HG03196 (cell line): ENCODE measurements at regions not wholly inside any gene's neighbourhood (a gene's known extent, or its start where the extent isn't known, plus 50 kb on each side); places are given as distances from the start of the nearest gene placed in this dataset.

ENCODE experiments used
- ATAC-seq: cut with Tn5 transposase; IDR thresholded peaks from one replicate; pipeline ENCODE4 v1.9.1; 2021; ENCODE audit not compliant: unreplicated experiment

DNA sequence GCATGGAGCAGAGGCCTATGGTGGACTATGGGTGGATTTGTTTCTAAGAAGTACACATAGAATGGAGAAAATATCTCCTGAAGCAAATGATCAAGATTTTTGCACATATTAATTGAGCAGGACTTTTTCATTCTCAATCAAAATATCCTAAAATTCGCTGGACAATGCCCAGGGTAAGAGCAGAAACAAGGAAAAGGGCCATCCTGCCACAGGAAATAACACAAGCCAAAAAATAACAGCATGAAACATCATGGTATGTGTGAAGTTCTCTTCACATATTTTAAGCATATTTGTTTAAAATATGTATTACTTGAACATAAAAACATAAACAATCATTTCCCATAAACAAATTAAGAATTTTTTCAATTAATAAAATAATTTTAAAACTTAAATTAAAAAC is 868.9 kb downstream of the EPHA7 start:
- no peak for ATAC-seq

DNA sequence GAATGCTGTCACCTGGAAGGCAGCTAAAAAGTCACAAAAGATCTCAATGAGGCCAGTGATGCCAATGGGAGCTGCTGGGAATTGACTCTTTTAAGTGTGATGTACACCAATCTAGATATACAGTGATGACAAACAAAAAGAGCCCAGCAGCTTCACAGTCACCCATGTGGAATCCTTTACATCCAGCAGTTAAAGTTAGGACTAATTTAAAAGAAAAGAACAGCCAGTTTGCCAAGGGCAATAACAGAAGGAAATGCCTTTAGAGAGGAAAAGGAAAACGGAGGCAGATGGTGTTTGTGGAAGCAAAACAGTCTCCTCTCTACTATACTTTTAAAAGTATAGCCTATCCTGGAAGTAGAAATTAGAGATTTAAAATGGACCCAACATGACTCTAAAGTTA is 873.5 kb downstream of the EPHA7 start:
- no peak for ATAC-seq

DNA sequence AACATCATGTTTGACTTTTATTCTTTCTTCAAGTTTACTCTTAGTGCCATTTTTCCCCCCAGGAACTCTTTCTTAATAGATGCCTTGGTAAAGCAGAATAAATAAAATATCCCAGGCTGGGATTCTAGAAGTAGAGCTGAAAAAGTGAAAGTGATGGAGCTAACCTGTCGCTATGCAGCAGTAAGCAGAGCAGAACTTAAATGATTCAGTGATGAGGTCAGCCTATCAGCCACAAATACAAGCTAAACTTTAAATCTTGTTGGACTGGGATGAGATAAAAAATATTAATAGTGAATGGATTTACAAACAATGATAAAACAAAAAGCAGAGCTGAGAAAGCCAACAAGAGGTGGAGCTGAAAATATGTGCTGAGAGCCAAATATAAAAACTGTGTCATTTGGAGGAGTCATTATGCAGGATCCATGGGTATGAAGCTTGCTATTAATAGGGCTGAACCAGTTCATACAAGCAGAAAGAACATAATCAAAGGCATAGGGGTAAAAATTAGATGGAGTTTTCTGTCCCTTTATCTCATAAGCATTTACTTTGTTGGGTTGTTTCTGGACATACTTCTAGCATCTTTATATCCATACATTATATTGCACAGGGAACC is 877.8 kb downstream of the EPHA7 start:
- ATAC-seq = no peak

DNA sequence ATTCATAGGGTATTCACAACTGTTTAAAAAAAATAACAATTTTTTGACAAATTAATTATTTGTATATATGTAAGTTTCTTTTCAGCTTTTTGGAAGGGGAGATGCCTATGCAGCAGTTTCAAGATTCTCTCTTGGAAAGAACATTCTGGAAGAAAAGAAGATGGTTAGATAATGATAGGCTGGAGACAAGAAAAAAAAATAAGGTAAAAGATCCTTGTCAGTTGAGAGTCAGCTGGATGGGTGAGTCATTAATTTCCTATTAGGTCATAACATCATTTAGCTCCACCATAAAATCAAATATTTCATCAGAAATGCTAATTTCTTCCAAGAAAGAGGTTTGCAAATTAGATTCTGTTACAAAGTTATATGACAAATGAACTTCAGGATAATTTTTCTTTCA is 880.4 kb downstream of the EPHA7 start:
- no peak for ATAC-seq

DNA sequence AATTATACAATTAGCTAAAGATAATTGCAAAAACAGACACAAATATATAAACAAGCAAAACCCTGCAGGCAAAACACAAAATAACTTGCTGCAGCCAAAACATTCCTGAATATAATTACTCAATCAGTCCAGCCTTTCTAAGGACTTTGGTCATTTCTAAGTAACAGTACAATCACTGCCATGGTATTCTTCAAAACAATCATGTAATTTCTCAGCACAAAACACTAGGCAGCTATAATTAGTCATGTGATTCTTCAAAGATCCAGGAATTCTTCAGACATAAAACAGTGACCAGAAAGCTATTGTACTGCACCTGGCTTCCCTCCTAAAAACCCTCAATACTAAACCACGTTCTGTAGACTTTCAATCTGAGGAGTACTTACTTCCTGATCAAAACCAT is 881.1 kb downstream of the EPHA7 start:
- no peak for ATAC-seq

DNA sequence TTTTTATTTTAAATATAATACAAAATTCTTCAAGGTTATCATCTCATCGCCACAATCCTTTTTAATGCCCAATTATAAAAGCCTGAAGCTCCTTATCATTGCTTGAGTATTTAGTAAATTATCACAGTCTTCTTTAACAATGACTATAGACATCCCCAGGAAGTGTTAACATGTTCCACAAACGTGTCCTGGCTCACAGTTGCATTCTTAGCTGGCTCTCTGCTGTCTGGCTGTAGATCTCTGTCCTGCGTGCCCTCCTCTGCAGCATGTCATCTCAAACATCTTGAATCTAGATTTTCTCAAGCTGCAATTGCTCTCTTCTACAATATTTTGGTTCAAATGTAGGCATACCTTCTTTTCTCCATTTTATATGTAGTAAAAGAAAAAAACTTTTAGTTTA is 885.2 kb downstream of the EPHA7 start:
- no peak for ATAC-seq

DNA sequence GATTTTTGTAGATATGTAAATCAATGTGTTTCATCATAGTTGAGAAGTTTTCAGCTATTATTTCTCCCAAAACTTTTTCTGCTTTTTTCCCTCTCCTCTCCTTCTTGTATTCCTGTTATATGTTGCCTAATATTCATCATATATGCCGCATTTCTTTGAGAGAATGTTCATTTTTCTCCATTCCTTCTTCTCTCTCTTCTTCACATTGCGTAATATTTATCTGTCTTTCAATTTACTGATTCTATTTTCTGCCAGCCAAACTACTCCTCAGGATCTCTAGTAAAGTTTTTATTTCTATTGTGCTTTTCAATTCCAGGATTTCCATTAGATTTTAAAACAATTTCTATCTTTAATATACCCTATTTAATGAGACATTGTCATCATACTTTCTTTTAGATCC is 896.8 kb downstream of the EPHA7 start:
- no peak for ATAC-seq

DNA sequence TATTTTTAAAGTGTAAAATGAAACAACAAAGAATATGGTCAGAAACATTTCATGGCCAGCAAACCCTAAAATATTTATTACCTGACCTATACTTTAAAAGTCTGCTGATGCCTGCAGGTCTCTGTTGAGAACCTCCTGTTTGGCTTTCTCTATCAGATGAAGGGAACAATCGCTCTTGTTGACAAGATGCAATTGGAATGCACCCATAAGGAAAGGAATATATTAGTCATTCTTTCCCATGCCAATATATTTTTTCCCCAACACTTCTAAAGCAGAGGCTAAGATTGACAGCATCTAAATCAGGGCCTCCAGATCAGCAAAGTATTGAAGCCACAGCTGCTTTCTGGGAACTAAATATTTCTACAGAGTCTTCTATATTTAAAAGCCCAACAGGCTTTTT is 897.8 kb downstream of the EPHA7 start:
- ATAC-seq = no peak

DNA sequence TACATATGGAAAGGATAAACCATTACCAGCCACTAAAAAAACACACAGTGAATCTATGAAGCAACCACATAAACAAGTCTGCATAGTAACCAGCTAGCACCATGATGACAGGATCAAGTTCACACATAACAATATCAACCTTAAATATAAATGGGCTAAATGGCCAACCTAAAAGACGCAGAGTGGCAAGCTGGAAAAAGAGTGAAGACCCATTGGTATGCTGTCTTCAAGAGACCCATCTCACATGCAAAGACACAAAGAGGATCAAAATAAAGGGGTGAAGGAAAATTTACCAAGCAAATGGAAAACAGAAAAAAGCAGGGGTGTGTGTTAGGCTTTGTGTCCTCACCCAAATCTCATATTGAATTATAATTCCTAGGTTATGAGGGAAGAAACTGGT is 909.2 kb downstream of the EPHA7 start:
- ATAC-seq = no peak

DNA sequence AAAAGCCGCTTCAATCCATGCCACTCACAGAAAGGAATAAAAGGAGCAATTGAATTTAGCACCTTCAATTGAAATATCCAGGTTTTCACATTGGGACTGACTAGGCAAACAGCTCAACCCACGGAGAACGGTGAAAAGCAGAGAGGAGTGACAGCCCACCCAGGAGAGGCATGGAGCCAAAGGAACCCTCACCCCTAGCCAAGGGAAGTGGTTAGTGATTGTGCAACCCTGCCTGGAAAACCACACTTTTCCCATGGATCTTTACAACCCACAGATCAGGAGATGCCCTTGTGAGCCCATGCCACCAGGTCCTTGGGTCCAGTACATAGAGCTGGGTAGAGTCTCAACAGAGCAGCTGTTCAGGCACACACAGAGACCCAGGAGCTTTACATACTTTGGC is 911.8 kb downstream of the EPHA7 start:
- ATAC-seq = no peak

DNA sequence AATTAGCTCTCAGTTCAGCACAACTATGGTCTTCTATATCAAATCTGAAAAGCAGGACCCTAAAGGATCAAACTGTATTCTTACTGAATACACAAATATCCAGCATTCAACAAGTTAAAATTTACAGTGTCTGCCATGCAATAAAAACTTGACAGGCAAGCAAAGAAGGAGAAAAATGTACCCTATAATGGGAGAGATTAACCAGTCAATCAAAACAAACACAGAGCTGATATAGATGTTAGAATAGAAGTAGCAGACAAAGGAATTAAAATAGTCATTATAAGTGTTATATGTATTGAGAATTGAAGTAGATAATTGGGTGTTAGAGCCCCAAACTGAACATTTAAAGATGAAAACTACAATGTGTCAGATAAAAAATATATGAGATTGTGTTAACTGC is 914.9 kb downstream of the EPHA7 start:
- no peak for ATAC-seq

DNA sequence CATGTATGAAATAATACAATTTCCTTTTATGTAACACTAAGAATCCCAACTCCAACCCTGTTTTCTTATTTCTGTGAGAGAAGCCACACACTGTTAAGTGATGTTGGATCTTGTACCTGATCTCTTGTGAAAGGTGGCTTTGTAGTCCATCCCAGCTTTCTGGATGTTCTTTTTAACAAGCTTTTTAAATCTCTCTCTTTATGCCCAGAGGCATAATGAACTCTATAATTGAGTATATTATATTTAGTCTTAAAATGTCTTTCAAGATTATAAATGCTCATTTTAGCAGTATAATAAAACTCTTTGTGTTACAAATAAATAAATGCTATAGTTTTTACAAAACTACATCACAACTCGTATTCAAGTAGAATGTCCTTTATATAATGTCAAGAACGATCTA is 922.1 kb downstream of the EPHA7 start:
- ATAC-seq = no peak

DNA sequence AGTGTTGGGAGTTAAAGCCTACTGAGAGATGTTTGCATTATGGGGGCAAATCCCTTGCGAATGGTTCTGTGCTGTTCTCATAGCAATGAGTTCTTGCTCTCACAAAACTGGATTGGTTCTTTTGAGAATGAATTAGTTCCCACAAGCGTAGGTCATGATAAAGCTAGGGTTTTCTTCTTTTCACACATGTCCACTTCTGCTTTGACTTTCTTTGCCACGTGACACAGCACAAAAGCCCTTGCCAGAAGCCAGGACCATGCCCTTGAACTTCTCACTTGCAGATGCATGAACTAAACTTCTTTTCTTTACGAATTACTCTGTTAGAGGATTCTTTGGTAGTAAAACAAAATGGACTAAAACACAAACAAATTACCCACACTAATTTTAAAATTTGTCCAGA is 922.8 kb downstream of the EPHA7 start:
- ATAC-seq = no peak

DNA sequence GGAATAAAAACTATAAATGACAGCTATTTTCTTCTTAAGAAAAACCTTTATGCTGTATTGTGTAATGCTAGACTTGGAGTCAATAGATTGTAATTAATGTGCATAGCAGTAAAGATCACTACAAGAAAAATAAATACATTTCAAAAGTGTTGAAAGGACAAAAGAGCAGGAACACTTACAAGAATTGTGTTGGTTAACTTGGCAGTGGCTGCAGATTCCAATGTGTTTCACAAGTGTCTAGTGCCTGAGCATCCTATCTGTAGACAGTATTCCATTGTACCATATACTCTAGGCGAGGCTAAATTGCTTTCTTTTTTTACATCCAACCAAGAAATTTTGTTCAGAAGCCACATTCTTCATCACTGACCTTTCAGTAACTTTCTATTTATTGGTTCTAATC is 924.1 kb downstream of the EPHA7 start:
- ATAC-seq = no peak

DNA sequence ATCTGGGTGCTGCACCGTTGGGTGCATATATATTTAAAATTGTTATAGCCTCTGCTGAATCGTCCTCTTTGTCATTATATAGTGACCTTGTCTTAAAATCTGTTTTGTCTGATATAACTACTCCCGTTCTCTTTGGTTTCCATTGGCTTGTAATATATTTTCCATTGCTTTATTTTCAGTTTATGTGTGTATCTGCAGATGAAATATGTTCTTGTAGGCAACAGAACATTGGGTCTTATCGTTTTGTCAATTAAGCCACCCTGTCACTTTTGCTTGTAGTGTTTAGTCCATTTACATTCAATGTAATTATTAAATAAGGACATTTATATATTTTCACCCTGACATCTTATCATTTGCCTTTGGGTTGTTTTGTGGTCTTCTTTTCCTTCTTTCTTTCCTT is 933.9 kb downstream of the EPHA7 start:
- no peak for ATAC-seq

DNA sequence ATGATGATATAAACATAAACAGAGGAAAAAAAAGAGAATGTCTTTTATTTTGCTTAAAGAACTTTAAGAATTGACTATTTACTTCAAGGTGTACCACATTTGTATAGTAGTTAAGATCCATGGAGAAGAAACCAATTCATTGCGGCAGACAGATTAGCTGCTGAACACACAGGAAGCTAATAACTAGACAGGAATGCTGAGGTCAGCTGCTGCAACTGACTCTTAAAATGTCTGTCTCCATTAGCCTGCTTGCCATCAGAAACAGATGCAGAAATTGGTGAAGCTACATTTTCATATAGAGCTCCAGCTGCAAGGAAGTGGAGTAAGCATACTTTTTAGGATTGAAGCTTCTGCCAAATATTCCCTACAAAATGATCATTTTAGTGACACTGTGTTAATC is 939.5 kb downstream of the EPHA7 start:
- ATAC-seq = no peak

DNA sequence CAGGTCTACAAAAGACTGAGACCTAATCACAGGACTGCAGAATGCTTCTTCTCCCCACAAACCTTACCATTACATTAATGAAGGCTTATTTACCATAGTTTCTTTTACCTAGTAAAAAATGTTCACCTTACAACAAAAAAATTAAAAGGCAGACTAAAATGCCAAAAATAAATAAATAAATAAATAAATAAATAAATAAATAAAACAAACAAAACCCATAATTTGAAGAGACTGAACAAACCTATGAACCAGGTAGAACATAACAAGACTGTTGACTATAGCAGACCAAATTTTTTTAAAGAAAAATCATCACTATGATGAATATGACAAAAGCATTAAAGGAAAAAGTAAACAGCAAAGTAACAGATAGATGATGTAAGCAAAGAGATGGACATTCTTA is 946.3 kb downstream of the EPHA7 start:
- no peak for ATAC-seq

DNA sequence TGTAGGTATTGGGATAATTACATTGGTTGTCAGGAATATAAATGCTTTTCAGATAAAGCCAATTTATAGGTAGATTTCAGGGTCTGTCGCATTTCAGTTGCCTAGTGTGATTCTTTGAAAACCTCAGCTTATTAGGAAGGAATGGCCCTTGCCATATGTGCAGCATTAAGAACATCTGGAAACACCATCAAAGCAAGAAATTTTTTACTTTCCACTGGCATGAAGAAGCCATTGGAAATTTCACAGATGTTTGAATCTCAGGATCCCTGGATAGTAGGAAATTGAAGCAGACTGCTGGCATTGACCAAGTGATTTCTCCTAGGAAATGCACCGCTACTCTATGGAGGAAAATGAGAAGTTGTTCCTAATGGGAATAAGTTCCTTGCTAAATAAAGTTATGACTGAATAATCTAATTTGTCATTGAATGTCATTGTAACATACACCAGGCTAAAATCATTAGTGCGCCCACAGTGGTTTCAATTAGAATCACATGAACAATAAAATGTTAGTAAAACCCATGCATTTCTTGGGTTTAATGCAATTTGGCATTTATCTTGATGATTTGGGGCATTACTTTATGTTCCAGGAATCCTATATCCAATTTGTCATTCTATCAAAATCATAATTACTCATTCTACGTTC is 950.1 kb downstream of the EPHA7 start:
- ATAC-seq = no peak

DNA sequence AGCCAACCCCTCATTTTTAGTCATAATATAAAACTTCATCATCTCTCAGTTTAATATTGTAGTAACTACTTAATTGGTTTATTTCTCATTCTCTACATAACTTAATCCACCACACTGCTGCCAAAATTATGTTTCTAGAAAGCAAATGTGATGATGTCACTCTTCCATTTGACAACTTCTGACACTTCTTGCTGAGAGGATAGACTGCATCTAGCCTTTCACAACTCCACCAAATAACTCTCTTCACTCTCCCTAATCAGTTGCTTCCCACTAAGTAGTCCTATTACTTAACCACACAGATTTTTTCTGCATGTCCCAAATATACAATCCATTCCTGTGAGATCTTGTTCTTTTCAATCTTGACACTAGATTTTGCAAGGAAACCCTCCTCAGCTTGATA is 951.3 kb downstream of the EPHA7 start:
- no peak for ATAC-seq

DNA sequence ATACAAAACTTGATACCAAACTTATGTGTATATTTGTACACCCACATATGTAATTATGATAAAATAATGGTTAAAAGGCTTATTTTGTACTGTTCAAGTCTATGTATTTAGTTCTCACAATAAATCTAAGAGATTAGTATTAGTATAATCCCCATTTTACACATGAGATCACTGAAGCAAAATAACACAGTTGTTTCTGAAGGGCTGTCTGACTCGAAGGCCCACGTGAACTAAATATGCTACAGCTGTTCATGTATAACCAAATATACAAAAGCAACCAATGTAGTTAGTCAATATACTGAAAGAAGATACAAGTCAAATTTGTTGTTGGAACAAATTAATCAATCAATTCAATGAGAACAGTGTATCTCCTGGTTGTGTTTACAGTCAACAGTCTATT is 959.2 kb downstream of the EPHA7 start:
- ATAC-seq = no peak

DNA sequence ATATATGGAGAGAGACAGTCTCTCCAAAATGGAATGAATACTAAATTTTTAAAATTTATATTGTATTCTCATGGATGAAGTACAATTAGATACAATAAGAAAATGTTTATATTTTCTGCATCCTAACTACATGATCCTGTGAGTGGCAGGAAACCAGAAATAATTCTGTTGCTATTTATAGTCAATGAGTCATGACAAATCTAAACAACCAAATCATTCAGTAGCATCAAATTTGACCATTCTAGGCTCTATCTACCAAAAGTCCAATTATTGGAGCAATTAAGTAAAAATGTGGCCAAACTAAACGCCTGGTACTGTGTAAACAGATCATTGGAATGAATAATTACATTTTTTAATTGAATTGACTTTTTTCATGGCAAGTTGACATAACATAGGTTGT is 959.8 kb downstream of the EPHA7 start:
- no peak for ATAC-seq

DNA sequence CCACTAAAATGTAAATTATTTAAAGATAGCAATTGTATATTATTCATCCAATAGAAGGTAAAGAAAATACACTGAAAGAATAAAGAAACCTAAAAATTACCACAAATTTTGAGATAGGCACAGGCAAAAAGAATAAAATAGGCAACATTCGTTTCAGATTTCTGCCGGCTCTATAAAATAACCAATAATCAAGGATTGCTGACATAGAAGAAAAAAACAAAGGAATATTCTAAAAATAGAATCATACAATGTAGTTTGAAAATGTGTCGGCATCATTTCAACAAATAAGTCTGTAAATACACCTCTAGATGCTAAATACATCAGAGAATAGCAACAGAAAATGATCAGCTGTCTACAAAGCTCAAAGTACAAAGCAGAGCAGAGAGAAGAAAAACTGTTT is 973.3 kb downstream of the EPHA7 start:
- ATAC-seq = no peak

DNA sequence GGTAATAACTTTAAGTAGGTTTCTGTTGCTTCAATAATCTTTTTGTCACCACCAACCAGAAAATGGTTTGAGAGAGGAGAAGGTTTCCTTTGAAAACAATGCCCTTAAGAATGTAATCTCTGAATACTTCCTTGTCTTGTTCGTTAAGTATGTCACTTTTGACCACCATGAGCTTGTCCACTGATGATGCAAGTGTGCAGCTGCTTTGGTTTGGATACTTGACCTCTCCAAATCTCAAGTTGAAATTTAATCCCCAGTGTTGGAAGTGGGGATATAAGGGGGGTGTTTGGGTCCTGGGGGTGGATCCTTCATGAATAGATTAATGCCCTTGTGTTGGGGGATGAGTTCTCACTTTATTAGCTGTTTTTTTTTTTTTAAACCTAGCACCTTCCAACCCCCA is 985.4 kb downstream of the EPHA7 start:
- ATAC-seq = no peak
